ENCODE measurements at regions not wholly inside any gene's neighbourhood (a gene's known extent, or its start where the extent isn't known, plus 50 kb on each side); places are given as distances from the start of the nearest gene placed in this dataset.
"Not testable (repeated sequence)": the region's sequence is repeated elsewhere in the genome, so short reads cannot be mapped to it uniquely, and the experiment has no call there.

- TF ChIP-seq CTCF (IDR thresholded peaks at IDR 0.05; ENCODE audit: low read depth, low read length), result no peak
- no peak for DNase-seq (ENCODE audit: extremely low read depth, low read depth)
Measured at GRCh38 chr1:147077936-147078605, 94.2 kb downstream of the PRKAB2 start.

- DNase-seq (ENCODE audit: extremely low read depth, low read depth), result no peak
- TF ChIP-seq CTCF (IDR thresholded peaks at IDR 0.05; ENCODE audit: low read depth, low read length), result no peak
Measured at GRCh38 chr1:147077523-147077922, 94.7 kb downstream of the PRKAB2 start.

GRCh38 chr1:147077081-147077480 lies 95.2 kb downstream of the PRKAB2 start:
- TF ChIP-seq CTCF (IDR thresholded peaks at IDR 0.05; ENCODE audit: low read depth, low read length), result no peak
- DNase-seq (ENCODE audit: extremely low read depth, low read depth), result no peak

GRCh38 chr1:147076442-147076841 lies 95.8 kb downstream of the PRKAB2 start:
- no peak for DNase-seq (ENCODE audit: extremely low read depth, low read depth)
- TF ChIP-seq CTCF (IDR thresholded peaks at IDR 0.05; ENCODE audit: low read depth, low read length), result no peak

GRCh38 chr1:147072482-147073432 lies 99.5 kb downstream of the PRKAB2 start:
- no peak for TF ChIP-seq CTCF (IDR thresholded peaks at IDR 0.05; ENCODE audit: low read depth, low read length)
- DNase-seq (ENCODE audit: extremely low read depth, low read depth), result no peak

- no peak for TF ChIP-seq CTCF (IDR thresholded peaks at IDR 0.05; ENCODE audit: low read depth, low read length)
- DNase-seq (ENCODE audit: extremely low read depth, low read depth), result no peak
Measured at GRCh38 chr1:147071142-147071541, 101.1 kb downstream of the PRKAB2 start.

GRCh38 chr1:147062956-147063355 lies 109.3 kb downstream of the PRKAB2 start:
- DNase-seq (ENCODE audit: extremely low read depth, low read depth), result peak; percentile 12
- TF ChIP-seq CTCF (IDR thresholded peaks at IDR 0.05; ENCODE audit: low read depth, low read length), result no peak

- DNase-seq (ENCODE audit: extremely low read depth, low read depth), result not testable (repeated sequence)
Measured at GRCh38 chr1:147061880-147062279, 110.4 kb downstream of the PRKAB2 start.

Data from AG09319 (cell line).